Thoracic aorta (tissue), 2 donors: ENCODE measurements at regions not wholly inside any gene's neighbourhood (a gene's known extent, or its start where the extent isn't known, plus 50 kb on each side); places are given as distances from the start of the nearest gene placed in this dataset.
"Not testable (repeated sequence)": the region's sequence is repeated elsewhere in the genome, so short reads cannot be mapped to it uniquely, and the experiment has no call there.

ENCODE experiments used
- ATAC-seq: fragments of 150-250 bp; one replicate; pipeline ENCODE4 v1.8.0; 2017; ENCODE audit warnings: low read depth; ENCODE audit not compliant: insufficient number of reproducible peaks, low FRiP score
- DNase-seq: peaks from one replicate; pipeline ENCODE4 v3.0.0-alpha.2; 2020; ENCODE audit warnings: low spot score
- H3K27ac ChIP-seq, 2 donors: fragments of 200-600 bp; sonication (generic); 1 replicate in 1 of 2; 2 replicates in 1 of 2; pipeline ENCODE4 v1.5.1; 2016; ENCODE audit warnings: mild to moderate bottlenecking in 2 of 2, moderate library complexity in 2 of 2
- H3K27me3 ChIP-seq: fragments of 200-600 bp; sonication (generic); replicated peaks from 2 replicates; pipeline ENCODE4 v1.6.0; 2016; ENCODE audit warnings: mild to moderate bottlenecking; ENCODE audit not compliant: insufficient read depth
- H3K36me3 ChIP-seq: fragments of 200-600 bp; sonication (generic); one replicate; pipeline ENCODE4 v1.5.1; 2016
- H3K4me1 ChIP-seq, 2 donors: fragments of 200-600 bp; sonication (generic); 1 replicate in 1 of 2; 2 replicates in 1 of 2; pipeline versions ENCODE4 v1.5.1 to v1.6.0; 2016; ENCODE audit warnings: low read depth in 2 of 2, mild to moderate bottlenecking in 1 of 2; ENCODE audit not compliant: control insufficient read depth in 1 of 2
- H3K4me3 ChIP-seq: fragments of 200-600 bp; sonication (generic); 2 replicates; pipeline ENCODE4 v1.5.1; 2016; ENCODE audit warnings: mild to moderate bottlenecking
- H3K9me3 ChIP-seq: fragments of 200-600 bp; sonication (generic); 2 replicates; pipeline ENCODE4 v1.5.1; 2016
- TF ChIP-seq, protein P1 (sequence below): fragments of 200-600 bp; sonication (generic); IDR thresholded peaks from one replicate; pipeline ENCODE4 v1.5.1; 2019; ENCODE audit warnings: antibody characterized with exemption

DNA sequence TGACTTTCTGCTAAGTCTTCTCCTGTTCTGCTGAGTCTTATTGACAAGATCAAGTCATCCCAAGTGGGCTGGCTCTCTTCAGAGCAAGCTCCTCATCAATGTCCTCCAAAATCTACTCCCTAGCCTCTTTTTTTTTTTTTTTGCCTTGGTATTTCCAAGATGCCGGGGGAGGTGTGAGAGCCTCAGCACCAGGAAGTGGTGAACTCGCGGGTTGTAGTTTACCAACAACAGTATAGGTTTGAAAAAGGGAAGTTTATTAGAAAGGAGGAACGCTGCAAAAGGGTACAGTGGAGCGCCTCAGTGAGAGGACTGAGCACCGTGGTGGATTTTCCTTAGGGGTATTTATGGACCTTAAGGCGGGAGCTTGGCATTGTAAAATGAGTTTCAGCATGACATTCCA lies 94.3 kb upstream of the SGO1 start:
- TF ChIP-seq, protein P1, sequence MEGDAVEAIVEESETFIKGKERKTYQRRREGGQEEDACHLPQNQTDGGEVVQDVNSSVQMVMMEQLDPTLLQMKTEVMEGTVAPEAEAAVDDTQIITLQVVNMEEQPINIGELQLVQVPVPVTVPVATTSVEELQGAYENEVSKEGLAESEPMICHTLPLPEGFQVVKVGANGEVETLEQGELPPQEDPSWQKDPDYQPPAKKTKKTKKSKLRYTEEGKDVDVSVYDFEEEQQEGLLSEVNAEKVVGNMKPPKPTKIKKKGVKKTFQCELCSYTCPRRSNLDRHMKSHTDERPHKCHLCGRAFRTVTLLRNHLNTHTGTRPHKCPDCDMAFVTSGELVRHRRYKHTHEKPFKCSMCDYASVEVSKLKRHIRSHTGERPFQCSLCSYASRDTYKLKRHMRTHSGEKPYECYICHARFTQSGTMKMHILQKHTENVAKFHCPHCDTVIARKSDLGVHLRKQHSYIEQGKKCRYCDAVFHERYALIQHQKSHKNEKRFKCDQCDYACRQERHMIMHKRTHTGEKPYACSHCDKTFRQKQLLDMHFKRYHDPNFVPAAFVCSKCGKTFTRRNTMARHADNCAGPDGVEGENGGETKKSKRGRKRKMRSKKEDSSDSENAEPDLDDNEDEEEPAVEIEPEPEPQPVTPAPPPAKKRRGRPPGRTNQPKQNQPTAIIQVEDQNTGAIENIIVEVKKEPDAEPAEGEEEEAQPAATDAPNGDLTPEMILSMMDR: no peak
- Histone ChIP-seq H3K9me3 (no peaks in the 10 kb centered on the region), H3K4me1 (no peaks in the 10 kb centered on the region), H3K27ac (no peak overlapping the region), H3K27me3 (no peaks in the 10 kb centered on the region), H3K4me3 (no peak overlapping the region), H3K36me3 (no peaks in the 10 kb centered on the region)
- ATAC-seq: no peak
- DNase-seq: no peak

DNA sequence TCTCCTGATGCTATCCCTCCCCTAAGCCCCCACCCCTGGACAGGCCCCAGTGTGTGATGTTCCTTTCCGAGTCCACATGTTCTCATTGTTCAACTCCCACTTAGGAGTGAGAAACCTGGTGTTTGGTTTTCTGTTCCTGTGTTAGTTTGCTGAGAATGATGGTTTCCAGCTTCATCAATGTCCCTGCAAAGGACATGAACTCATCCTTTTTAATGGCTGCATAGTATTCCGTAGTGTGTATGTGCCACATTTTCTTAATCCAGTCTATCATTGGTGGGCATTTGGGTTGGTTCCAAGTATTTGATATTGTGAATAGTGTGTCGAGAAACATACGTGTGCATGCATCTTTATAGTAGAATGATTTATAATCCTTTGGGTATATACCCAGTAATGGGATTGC lies 80.0 kb upstream of the SGO1 start:
- not testable (repeated sequence) for H3K4me1 ChIP-seq, H3K9me3 ChIP-seq, ATAC-seq

DNA sequence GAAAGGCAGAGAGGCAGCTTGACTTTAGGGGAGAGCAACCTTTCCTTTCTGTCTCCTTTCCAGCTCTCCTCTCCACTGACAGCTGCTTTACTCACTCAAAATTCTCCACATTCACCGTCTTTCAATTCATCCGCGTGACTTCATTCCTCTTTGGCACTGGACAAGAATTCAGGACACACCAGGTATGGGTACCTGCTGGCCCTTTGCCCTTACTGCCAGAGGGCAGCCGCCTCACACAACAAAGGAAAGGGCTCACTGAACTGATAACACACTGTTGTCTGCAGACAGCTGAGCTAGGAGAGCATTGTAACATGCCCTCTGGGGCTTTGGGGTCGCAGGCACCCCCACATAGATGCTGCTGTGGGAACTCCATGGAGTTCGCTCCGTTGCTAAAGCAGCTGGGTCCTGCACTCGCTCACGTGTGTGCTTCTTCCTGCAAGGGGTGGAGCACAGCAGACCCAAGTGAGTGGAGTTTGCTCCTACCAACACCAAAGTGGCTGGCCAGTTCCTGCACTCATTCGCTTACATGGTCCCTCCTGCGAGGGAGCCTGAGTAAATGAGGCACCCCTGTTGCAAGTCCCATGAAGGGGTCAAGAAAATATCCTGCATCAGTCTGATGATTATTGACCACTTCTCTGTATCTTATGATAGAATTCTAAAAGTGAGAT lies 79.0 kb upstream of the SGO1 start:
- Histone ChIP-seq H3K36me3 (no peaks in the 10 kb centered on the region), H3K4me3 (no peak overlapping the region), H3K4me1 (no peaks in the 10 kb centered on the region), H3K27me3 (no peaks in the 10 kb centered on the region), H3K27ac (no peak overlapping the region), H3K9me3 (peaks cover 2% of the 10 kb centered on the region)
- DNase-seq: no peak
- TF ChIP-seq, protein P1: no peak
- no peak for ATAC-seq

More for the DNA sequence above, 80.0 kb upstream of the SGO1 start:
- not testable (repeated sequence) for H3K36me3 ChIP-seq, H3K27me3 ChIP-seq, DNase-seq, H3K4me3 ChIP-seq, H3K27ac ChIP-seq

DNA sequence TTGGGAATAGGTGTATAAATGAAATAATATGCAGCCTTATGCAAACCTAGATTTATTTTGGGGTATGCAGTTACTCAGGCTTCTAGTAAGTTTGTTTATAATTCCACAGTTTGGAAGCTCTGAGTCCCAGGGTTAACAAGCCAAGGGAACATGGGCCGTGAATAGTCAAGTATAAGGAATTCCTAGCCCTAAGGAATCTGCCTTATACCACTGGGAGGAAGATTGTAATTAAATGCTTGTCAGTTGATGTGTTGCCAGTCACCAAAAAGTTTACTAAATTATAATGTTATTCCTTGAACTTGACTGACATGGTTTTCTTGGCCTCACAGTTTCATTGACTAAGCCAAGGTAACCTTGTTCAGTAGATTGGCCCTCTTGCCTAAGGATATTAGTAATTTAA lies 72.4 kb upstream of the SGO1 start:
- H3K9me3 ChIP-seq: no peaks in the 10 kb centered on the region

DNA sequence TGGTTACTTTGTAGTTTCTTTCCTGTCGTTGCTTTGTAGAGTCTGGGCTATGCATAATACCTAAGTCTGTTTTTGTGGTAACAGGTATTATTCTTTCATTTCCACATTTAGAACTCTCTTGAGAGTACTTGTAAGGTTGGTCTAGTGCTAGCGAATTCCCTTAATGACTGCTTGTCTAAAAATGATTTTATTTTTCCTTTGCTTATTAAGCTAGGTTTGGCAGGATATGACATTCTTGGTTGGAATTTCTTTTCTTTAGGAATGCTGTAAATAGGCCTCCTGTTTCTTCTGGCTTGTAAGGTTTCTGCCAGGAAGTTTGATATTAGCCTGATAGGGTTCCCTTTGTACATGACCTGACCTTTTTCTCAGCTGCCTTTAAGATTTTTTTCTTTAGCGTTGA lies 70.1 kb upstream of the SGO1 start:
- ATAC-seq: peak; percentile 50

More for the DNA sequence above, 72.4 kb upstream of the SGO1 start:
- DNase-seq (no peak), ATAC-seq (no peak)
- TF ChIP-seq, protein P1: no peak
- Histone ChIP-seq H3K4me1 (peaks cover 14 to 29% of the 10 kb centered on the region in 2 donors), H3K4me3 (no peak overlapping the region), H3K27me3 (no peaks in the 10 kb centered on the region), H3K27ac (peak overlapping the region in 1 of 2 donors; percentile 26), H3K36me3 (no peaks in the 10 kb centered on the region)

More for the DNA sequence above, 70.1 kb upstream of the SGO1 start:
- no peaks in the 10 kb centered on the region for H3K27me3 ChIP-seq
- H3K4me3 ChIP-seq: no peak overlapping the region
- TF ChIP-seq, protein P1: no peak
- no peak for DNase-seq
- H3K36me3 ChIP-seq: no peaks in the 10 kb centered on the region
- H3K4me1 ChIP-seq: peaks cover 14 to 29% of the 10 kb centered on the region in 2 donors
- peak overlapping the region in 1 of 2 donors; percentile 65 for H3K27ac ChIP-seq
- no peaks in the 10 kb centered on the region for H3K9me3 ChIP-seq
